ENCODE measurements at regions not wholly inside any gene's neighbourhood (a gene's known extent, or its start where the extent isn't known, plus 50 kb on each side); places are given as distances from the start of the nearest gene placed in this dataset.

DNA sequence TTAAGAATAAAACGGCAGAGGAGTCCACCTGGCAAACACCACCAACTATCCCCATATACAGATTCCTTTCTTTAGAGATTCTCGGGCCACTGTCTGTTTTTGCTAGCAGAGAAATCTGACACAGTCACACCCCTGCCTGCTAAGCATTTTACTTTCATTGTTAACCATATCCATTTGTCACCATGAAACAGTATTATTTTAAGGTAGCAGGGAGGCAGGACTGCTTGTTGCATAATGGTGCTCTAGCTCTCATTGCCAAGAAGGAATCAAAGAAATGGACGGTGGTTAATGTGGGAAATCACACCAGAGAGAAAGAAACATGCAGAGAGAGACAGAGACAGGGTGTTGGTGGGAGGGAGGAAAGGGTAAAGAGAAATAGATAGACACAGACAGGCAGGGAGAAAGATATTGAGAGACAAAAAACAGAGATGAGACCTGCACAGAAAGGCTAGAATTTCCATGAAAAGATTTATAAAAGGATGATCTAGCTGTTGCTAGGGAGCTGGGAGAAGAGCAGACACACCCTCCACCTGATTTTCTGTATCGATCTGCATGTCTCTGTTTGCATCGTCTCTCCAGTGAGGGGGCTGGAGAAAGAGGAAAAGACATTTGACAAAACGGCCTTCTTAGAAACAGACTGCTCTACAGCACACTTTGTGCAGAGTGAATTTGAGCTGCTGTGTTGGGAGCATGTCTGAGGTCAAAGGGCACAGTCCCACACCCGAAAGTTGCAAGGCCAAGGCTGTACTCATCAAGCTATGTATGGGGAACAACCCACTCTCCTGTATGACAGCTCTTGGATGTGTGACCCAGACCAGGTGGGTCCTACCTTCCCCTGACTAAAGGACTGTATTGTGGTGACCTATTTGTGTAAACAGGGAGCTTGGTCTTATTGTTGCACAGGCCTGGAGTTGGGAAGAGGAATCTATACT, 303.1 kb downstream of the FZD1 start:
- POLR2A ChIA-PET = no interaction called here
- Mint-ChIP-seq H3K27ac (no peak overlapping the region), H3K4me1 (no peaks in the 10 kb centered on the region), H3K9me3 (ENCODE audit: insufficient read depth) (no peaks in the 10 kb centered on the region), H3K4me3 (no peak overlapping the region), H3K27me3 (peaks cover 3% of the 10 kb centered on the region)
- Histone ChIP-seq H2AFZ (ENCODE audit: insufficient read depth, low read depth, low read length, poor library complexity, severe bottlenecking) (no peak overlapping the region), H3K79me2 (ENCODE audit: control insufficient read depth, insufficient read depth, low read length) (no peaks in the 10 kb centered on the region), H4K20me1 (ENCODE audit: control insufficient read depth, insufficient read depth, low read length, poor library complexity, severe bottlenecking) (no peaks in the 10 kb centered on the region), H3K27ac (ENCODE audit: low read length in 2 of 2) (no peak overlapping the region), H3K27me3 (replicated peaks in 1 of 4; ENCODE audit: control extremely low read depth in 1 of 4, control insufficient read depth in 3 of 4, insufficient read depth in 4 of 4, low read length in 3 of 4) (no peaks in the 10 kb centered on the region), H3K9me3 (ENCODE audit: control extremely low read depth in 1 of 3, control insufficient read depth in 2 of 3, insufficient read depth in 1 of 3, low read length in 2 of 3) (no peaks in the 10 kb centered on the region), H3K4me1 (ENCODE audit: control insufficient read depth in 2 of 2, insufficient read depth in 2 of 2, low read length in 2 of 2) (no peaks in the 10 kb centered on the region), H3K4me3 (ENCODE audit: control extremely low read depth in 1 of 5, extremely low read depth in 1 of 5, insufficient read depth in 1 of 5, low read depth in 2 of 5, low read length in 4 of 5) (no peak overlapping the region), H3K9ac (ENCODE audit: low read length) (no peak overlapping the region), H3K4me2 (replicated peaks; ENCODE audit: low read depth, low read length, poor library complexity, severe bottlenecking) (no peak overlapping the region), H3K36me3 (replicated peaks in 1 of 2; ENCODE audit: control extremely low read depth in 1 of 2, control insufficient read depth in 1 of 2, extremely low read depth in 1 of 2, insufficient read depth in 2 of 2, low read length in 1 of 2) (no peaks in the 10 kb centered on the region)
- DNase-seq (no peak), ATAC-seq (ENCODE audit: low read depth) (no peak)
- CTCF ChIA-PET = interaction anchor here (1.2 kb wide), 1 partner anchor 10 kb away, joined by 3 read pairs; no protein-coding TSS in a partner anchor
- intact Hi-C loops (cut with micrococcal nuclease) = no loop called here
- 78% methylated on average over 4 of the region's 7 CpGs for WGBS (ENCODE audit: insufficient coverage)
- TF ChIP-seq EZH2 (IDR thresholded peaks at IDR 0.05; ENCODE audit: borderline replicate concordance, insufficient read depth, low read depth, low read length, poor library complexity, severe bottlenecking) = no peak
- TF ChIP-seq, protein P1, sequence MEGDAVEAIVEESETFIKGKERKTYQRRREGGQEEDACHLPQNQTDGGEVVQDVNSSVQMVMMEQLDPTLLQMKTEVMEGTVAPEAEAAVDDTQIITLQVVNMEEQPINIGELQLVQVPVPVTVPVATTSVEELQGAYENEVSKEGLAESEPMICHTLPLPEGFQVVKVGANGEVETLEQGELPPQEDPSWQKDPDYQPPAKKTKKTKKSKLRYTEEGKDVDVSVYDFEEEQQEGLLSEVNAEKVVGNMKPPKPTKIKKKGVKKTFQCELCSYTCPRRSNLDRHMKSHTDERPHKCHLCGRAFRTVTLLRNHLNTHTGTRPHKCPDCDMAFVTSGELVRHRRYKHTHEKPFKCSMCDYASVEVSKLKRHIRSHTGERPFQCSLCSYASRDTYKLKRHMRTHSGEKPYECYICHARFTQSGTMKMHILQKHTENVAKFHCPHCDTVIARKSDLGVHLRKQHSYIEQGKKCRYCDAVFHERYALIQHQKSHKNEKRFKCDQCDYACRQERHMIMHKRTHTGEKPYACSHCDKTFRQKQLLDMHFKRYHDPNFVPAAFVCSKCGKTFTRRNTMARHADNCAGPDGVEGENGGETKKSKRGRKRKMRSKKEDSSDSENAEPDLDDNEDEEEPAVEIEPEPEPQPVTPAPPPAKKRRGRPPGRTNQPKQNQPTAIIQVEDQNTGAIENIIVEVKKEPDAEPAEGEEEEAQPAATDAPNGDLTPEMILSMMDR (IDR thresholded peaks at IDR 0.05) = no peak

DNA sequence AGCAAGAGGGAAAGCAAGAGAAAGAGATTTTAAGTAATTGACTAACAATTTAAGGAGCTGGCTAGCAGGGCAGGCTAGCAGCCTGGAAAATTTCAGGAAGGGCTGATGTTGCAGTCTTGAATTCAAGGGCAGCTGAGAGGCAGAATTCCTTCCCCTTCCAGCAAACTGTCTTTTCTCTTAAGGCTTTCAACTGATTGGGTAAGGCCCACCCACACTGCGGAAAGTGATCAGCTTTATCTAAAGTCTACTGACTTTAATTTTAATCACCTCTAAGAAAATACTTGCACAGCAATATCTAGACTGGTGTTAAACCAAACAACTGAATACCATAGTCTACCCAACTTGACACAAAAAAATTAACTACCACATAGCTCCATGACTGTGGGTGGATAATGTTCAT, 303.9 kb downstream of the FZD1 start:
- CTCF ChIA-PET = interaction anchor here (1.2 kb wide), 1 partner anchor 9 kb away, joined by 3 read pairs; no protein-coding TSS in a partner anchor
- ATAC-seq (ENCODE audit: low read depth) (no peak), DNase-seq (no peak)
- Mint-ChIP-seq H3K27me3 (peaks cover 3% of the 10 kb centered on the region), H3K27ac (no peak overlapping the region), H3K4me3 (no peak overlapping the region), H3K4me1 (no peaks in the 10 kb centered on the region), H3K9me3 (ENCODE audit: insufficient read depth) (no peaks in the 10 kb centered on the region)
- Histone ChIP-seq H2AFZ (ENCODE audit: insufficient read depth, low read depth, low read length, poor library complexity, severe bottlenecking) (no peak overlapping the region), H3K36me3 (replicated peaks in 1 of 2; ENCODE audit: control extremely low read depth in 1 of 2, control insufficient read depth in 1 of 2, extremely low read depth in 1 of 2, insufficient read depth in 2 of 2, low read length in 1 of 2) (no peaks in the 10 kb centered on the region), H3K4me1 (ENCODE audit: control insufficient read depth in 2 of 2, insufficient read depth in 2 of 2, low read length in 2 of 2) (no peaks in the 10 kb centered on the region), H4K20me1 (ENCODE audit: control insufficient read depth, insufficient read depth, low read length, poor library complexity, severe bottlenecking) (no peaks in the 10 kb centered on the region), H3K27me3 (replicated peaks in 1 of 4; ENCODE audit: control extremely low read depth in 1 of 4, control insufficient read depth in 3 of 4, insufficient read depth in 4 of 4, low read length in 3 of 4) (no peaks in the 10 kb centered on the region), H3K79me2 (ENCODE audit: control insufficient read depth, insufficient read depth, low read length) (no peaks in the 10 kb centered on the region), H3K27ac (ENCODE audit: low read length in 2 of 2) (no peak overlapping the region), H3K4me3 (ENCODE audit: control extremely low read depth in 1 of 5, extremely low read depth in 1 of 5, insufficient read depth in 1 of 5, low read depth in 2 of 5, low read length in 4 of 5) (no peak overlapping the region), H3K4me2 (replicated peaks; ENCODE audit: low read depth, low read length, poor library complexity, severe bottlenecking) (no peak overlapping the region), H3K9me3 (ENCODE audit: control extremely low read depth in 1 of 3, control insufficient read depth in 2 of 3, insufficient read depth in 1 of 3, low read length in 2 of 3) (no peaks in the 10 kb centered on the region), H3K9ac (ENCODE audit: low read length) (no peak overlapping the region)
- POLR2A ChIA-PET = no interaction called here
- 100% methylated on average over 1 of the region's 1 CpG for WGBS (ENCODE audit: insufficient coverage)
- TF ChIP-seq, protein P1 (IDR thresholded peaks at IDR 0.05) = no peak
- no peak for TF ChIP-seq EZH2 (IDR thresholded peaks at IDR 0.05; ENCODE audit: borderline replicate concordance, insufficient read depth, low read depth, low read length, poor library complexity, severe bottlenecking)
- intact Hi-C loops (cut with micrococcal nuclease) = no loop called here
